Islet of Langerhans (tissue), 1 donor: ENCODE measurements at regions not wholly inside any gene's neighbourhood (a gene's known extent, or its start where the extent isn't known, plus 50 kb on each side); places are given as distances from the start of the nearest gene placed in this dataset.
"Not testable (repeated sequence)": the region's sequence is repeated elsewhere in the genome, so short reads cannot be mapped to it uniquely, and the experiment has no call there.

Source experiments
- FAIRE-seq: peaks from one replicate; lab custom pipeline; 2011; peaks lifted over from hg19 to GRCh38; lab: Jason Lieb, UNC

GRCh38 chr5:167351316-167351715, 940.1 kb upstream of the WWC1 start:
- no peak for FAIRE-seq

DNA sequence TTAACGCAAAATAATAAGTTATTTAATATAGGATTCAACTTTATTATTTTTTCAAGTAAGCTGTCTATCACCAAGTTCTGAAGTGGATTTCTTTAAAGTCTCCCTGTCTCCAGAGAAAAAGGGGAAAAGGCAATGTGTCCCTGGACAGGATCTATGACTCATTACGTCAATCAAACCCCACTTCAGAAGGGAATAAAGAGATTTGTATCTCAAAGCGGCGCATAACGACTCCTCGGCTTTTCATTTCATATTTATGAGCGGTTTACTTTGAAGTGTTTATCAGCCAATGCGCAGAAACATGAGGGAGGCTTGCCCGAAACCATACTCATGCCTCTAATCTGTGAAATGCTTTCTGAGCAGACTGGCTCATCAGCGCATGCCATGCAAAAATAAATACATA, 938.6 kb upstream of the WWC1 start:
- no peak for FAIRE-seq

DNA sequence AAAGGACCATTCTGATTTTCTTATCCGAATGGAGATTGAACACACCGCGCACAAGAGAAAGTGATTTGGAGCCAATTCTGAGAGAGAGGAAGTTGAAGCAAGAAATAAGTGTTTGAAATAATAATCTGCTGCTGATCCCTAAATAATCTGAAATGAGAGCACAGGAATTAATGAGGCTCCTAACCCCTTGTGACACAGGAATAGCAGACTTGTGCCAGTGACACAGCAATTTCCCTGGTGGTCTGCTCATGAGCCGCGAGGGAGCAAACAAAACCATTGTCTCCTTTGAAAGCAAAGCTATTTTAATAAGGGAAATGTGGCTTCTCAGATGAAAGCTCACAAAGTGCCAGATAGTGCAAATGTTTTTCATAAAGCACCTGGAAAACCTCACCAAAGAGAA, 936.1 kb upstream of the WWC1 start:
- FAIRE-seq, result no peak

GRCh38 chr5:167356374-167356773, 935.1 kb upstream of the WWC1 start:
- FAIRE-seq, result no peak

DNA sequence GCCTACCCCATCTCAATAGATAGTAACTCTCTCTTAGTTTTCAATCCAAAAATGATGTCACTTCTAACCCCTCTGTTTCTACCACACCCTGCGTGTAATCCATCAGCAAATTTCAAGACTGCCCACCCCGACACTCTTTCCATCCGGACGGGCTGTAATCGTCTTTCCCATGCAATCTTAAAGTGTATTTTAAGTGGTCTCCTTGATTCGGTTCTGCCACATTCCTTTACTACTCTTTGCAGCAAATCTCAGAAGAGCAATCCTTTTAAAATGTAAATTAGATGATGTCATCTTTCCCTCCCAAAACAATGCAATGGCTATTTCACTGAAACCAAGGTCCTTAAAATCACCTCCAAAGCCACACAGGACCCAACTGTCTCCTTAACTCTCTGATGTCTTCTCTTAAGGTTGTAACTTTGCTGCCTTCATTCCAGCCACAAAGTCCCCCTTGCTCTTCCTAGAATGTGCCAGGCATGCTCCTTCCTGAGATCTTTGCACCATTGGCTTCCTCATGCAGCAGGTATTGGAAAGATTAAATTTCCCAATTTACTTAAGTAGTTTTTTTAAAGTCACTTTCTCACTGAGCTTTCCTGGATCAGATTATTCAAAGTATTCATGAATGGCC, 932.5 kb upstream of the WWC1 start:
- FAIRE-seq, result no peak

DNA sequence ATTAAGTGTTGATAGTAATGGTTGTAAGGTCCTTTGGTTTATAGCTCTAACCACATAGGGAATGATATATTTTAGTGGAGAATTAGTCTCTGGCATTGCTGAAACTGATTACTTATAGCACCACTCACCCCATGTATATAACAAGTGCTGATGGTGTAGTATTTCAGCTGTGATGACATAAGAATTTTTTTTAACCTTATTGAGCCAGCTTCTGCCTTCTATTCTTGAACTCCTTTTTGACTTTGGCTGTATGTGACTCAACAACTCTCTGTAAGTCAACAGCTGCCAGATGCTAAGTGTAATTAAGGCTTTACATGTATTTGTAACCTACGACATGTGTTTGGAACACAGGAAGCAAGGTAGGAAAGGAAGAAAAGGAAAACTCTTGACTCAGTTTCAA, 929.6 kb upstream of the WWC1 start:
- no peak for FAIRE-seq

DNA sequence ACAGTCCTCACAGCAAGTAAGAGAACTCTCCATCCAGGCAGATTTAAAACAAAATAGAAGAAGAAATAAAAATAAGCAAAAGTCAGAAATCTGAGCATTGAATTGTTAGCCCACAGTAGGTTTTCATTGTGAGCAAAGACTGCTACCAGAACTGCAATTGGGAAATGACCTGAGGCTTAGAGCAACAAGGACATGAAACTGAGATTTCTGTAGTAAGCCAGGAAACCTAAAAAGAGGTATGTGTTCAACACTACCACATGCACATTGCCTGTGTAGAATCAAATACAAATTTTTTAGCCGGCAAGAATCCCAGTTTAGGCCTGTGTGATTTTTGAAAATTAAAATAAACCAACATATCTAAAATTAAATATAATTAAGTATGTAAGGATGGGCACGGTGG, 928.4 kb upstream of the WWC1 start:
- FAIRE-seq, result no peak

DNA sequence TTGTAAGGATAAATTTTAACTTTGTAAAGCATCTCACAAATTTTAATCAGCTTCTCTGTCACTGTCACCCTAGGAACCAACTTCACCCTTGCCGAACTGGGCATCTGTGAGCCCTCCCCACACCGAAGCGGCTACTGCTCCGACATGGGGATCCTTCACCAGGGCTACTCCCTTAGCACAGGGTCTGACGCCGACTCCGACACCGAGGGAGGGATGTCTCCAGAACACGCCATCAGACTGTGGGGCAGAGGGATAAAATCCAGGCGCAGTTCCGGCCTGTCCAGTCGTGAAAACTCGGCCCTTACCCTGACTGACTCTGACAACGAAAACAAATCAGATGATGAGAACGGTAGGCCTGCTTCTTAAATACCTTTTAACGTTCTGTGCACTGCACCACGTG, 916.3 kb upstream of the WWC1 start:
- FAIRE-seq, result no peak

DNA sequence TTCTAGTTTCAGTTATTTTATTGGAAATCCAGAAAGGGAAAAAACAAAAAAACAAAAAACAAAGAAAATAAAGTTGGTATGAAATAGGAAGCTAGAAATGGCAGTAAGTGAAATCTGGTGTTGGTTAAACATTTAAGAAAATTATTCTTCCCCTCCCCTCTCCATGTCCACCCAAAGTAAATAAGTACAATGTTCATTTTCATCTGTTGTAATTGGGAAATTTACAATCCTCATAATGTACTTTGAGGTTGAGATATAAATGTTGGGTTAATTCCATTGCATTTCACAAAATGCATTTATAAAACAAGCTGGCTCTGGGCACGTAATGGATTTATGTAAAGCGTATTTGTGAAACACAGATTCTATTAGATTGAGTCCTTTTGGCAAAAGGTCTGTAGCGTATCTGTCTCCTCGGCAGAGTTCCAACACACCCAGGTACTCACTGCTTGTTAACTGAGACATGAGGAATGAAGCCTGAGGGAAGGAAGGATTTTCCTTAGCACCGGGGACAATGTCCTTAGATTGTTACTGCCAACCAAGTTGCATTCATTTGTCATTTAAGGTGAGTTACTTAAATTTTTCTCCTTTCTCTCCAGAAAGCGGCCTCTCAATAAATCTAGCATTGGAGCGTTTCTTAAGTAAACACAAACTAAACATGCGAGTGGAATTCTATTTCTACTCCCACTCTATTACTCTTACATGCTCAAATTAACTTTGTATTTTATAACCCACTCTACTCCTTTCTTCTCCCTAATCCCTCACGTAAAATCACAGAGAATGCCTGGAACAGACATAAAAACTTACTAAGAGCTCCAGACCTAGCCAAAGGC, 912.3 kb upstream of the WWC1 start:
- no peak for FAIRE-seq

DNA sequence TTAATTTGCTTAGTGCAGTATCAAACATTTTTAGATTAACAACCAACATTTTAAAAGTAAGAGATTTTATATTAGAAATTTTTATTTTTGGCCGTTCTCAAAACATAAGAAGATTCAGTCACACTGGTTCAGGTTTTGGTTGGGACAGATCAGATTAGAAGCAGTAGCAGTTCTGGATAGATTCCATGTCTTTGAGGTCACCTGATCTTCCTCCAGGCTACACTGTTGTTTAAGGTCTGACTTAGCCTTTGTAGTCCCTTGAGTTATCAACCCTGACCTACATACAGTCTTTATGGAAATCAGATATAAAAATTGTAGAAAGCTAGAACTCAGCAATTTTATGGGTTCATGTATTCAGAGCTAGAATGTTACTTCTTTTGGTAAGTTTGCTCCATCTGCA, 910.0 kb upstream of the WWC1 start:
- FAIRE-seq, result no peak

DNA sequence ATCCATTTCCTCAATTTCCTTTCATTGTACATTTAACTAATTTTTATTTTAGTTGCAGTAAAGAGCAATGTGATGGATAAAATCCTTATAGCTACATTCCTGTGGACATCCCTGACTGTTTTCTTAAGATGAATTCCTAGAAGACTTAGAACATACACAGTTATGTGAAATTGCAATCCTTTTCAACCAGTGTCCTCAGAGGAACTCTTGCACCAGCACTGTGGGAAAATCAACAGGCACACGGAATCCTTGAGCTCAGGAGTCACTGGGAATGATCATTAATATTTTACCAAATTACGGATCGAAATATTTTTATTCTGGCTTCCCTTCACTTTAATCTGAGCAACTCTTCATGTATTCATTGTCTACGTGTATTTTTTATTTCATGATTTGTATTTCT, 901.9 kb upstream of the WWC1 start:
- no peak for FAIRE-seq

- FAIRE-seq, result not testable (repeated sequence)
Observed at GRCh38 chr5:167391286-167391685, 900.2 kb upstream of the WWC1 start.

- no peak for FAIRE-seq
Observed at GRCh38 chr5:167392240-167392639, 899.2 kb upstream of the WWC1 start.

DNA sequence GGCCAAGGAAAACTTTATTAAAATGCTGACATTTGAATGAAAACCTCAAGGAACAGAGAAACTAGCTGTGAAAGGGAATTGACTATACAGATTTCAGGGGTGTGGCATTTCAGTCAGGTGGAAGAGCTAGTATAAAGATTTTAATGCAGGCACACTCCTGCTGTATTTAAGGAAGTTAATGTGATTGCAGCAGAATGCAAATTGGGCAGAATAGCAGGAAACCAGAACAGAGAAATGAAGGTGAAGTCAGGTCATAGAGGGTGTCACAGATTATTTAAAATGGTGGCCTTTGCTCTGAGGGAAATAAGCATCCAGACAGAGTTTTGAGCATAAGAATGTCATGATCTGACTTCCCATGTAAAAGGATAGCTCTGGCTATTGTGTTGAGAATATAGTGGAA, 898.1 kb upstream of the WWC1 start:
- FAIRE-seq, result no peak

GRCh38 chr5:167402671-167403070, 888.8 kb upstream of the WWC1 start:
- FAIRE-seq, result no peak

DNA sequence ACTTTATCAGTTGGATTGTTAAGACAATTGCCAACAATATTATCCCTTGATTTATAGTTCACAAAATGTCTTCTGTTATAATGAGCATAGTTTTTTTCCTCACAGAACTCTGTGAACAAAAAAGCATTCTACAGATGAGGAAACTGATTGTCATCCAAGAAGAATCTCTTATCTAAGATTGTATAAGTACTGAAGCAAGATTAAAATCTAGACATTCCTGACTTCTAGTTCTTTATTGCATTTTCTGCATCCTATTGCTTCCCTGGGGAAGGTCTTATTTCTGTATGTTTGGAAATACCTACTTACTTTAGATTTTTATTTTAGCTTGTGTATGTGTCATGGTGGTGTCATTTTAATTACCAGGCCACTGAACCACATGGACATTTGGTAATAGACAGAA, 884.9 kb upstream of the WWC1 start:
- no peak for FAIRE-seq

DNA sequence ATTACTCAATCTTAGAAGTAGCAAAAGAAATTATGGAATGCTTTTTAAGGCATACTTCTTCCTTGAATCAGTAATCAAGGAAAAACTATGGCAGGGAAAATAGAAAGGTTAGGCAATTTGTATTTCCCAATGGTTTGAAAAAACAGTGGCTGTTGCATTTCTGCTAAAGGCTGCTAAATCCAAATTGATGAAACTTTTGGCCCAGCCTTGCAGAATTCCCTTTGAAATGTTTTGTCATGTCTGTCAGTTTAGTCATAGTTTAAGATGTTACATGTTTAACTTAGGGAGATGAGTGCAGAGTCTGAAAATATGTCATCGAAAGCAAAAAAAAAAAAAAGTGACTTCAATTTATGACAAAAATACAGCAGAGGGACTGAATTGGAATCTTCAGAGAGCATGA, 878.9 kb upstream of the WWC1 start:
- FAIRE-seq, result no peak

DNA sequence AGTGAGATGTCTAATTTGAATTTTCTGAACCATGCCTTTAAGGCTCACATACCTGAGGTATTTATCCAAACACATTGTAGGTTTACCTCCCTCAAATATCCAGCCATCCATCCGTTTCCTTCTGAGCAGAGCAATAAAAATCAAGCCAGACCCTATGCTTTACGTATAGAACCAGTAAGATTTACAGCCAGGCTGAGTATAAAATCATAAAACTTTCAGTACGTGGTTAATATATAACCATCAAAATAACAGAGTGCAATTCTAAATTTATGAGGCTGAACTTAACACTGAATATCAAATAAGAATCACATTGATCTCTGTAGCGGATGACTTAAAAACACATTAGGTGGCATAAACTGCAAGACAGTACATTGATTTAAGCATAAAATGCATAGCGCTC, 877.9 kb upstream of the WWC1 start:
- FAIRE-seq, result no peak

GRCh38 chr5:167414611-167415010, 876.8 kb upstream of the WWC1 start:
- FAIRE-seq, result no peak

- no peak for FAIRE-seq
Observed at GRCh38 chr5:167415779-167416746, 875.4 kb upstream of the WWC1 start.

- FAIRE-seq, result no peak
Observed at GRCh38 chr5:167417662-167418061, 873.8 kb upstream of the WWC1 start.

DNA sequence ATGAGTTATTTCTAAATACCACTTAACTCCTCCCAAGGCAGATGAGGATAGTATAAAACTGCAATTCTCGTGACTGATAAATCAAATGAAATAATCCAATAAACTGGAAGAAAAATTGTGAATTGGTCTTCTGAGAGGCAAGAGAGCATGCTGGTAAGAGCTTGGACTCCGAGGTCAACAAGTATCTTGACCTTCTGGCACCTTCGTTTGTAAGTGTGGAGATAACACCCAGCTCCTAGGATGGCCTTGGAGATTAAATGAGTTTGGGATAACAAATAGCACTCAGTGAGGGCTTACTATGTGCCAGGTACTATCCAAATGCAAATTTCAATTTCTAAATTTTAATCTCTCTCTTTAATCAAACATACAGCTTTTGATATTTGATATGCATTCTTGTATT, 866.3 kb upstream of the WWC1 start:
- no peak for FAIRE-seq

GRCh38 chr5:167426501-167426900, 864.9 kb upstream of the WWC1 start:
- no peak for FAIRE-seq
